GM23338 (cell line): ENCODE measurements at regions not wholly inside any gene's neighbourhood (a gene's known extent, or its start where the extent isn't known, plus 50 kb on each side); places are given as distances from the start of the nearest gene placed in this dataset.

Experiments used
- ATAC-seq: fragments of 200-7000 bp; cut with Tn5 transposase; 3 replicates; pipeline ENCODE4 v1.9.1; 2020
- DNase-seq: peaks from one replicate; pipeline ENCODE4 v3.0.0-alpha.2; 2015; ENCODE audit warnings: low spot score
- H2AFZ ChIP-seq: fragments of 200-600 bp; sonication (generic); 2 replicates; pipeline ENCODE4 v1.8.0; 2016; ENCODE audit warnings: antibody characterized with exemption, mild to moderate bottlenecking, moderate library complexity
- H3F3A ChIP-seq: fragments of 200-600 bp; sonication (generic); replicated peaks from 2 replicates; pipeline ENCODE4 v1.8.0; 2017; ENCODE audit warnings: antibody characterized with exemption, mixed run types, low read depth
- H3K27ac ChIP-seq: fragments of 200-600 bp; sonication (generic); 2 replicates; pipeline ENCODE4 v1.6.1; 2016; ENCODE audit warnings: low read depth
- H3K27me3 ChIP-seq: fragments of 200-600 bp; sonication (generic); 2 replicates; pipeline ENCODE4 v1.8.0; 2016; ENCODE audit warnings: mild to moderate bottlenecking, mixed run types, moderate library complexity; ENCODE audit not compliant: insufficient read depth
- H3K36me3 ChIP-seq: fragments of 200-600 bp; sonication (generic); 2 replicates; pipeline ENCODE4 v1.8.0; 2016; ENCODE audit warnings: mild to moderate bottlenecking; ENCODE audit not compliant: insufficient read depth
- H3K4me1 ChIP-seq: fragments of 200-600 bp; sonication (generic); 2 replicates; pipeline ENCODE4 v1.8.0; 2016; ENCODE audit warnings: mild to moderate bottlenecking, moderate library complexity; ENCODE audit not compliant: insufficient read depth
- H3K4me2 ChIP-seq: fragments of 200-600 bp; sonication (generic); 2 replicates; pipeline ENCODE4 v1.7.1; 2017; ENCODE audit warnings: mixed run types
- H3K4me3 ChIP-seq: fragments of 200-600 bp; sonication (generic); 2 replicates; pipeline ENCODE4 v1.6.1; 2016; ENCODE audit warnings: mixed run types
- H3K79me2 ChIP-seq: fragments of 200-600 bp; sonication (generic); replicated peaks from 2 replicates; pipeline ENCODE4 v1.8.0; 2017; ENCODE audit warnings: mild to moderate bottlenecking; ENCODE audit not compliant: insufficient read depth
- H3K9me2 ChIP-seq: fragments of 200-600 bp; sonication (generic); 2 replicates; pipeline ENCODE4 v1.8.0; 2017; ENCODE audit not compliant: insufficient read depth
- H4K20me1 ChIP-seq: fragments of 200-600 bp; sonication (generic); replicated peaks from 2 replicates; pipeline ENCODE4 v1.8.0; 2017; ENCODE audit warnings: mild to moderate bottlenecking; ENCODE audit not compliant: insufficient read depth
- H3K27ac Mint-ChIP-seq: 2 replicates; pipeline ENCODE4 v1.8.0; 2020; ENCODE audit warnings: inconsistent platforms, mild to moderate bottlenecking, moderate library complexity, mixed read lengths
- H3K27me3 Mint-ChIP-seq: 3 replicates; pipeline ENCODE4 v1.8.0; 2022; ENCODE audit warnings: low read depth, mild to moderate bottlenecking, moderate library complexity, mixed read lengths, inconsistent platforms; ENCODE audit not compliant: insufficient read depth, poor library complexity
- H3K36me3 Mint-ChIP-seq: 3 replicates; pipeline ENCODE4 v1.8.0; 2021; ENCODE audit warnings: low read depth, mild to moderate bottlenecking, inconsistent platforms, moderate library complexity, mixed read lengths
- H3K4me1 Mint-ChIP-seq: 3 replicates; pipeline ENCODE4 v1.8.0; 2020; ENCODE audit warnings: mild to moderate bottlenecking, inconsistent platforms, mixed read lengths
- H3K4me3 Mint-ChIP-seq: 3 replicates; pipeline ENCODE4 v1.8.0; 2021; ENCODE audit warnings: moderate library complexity, mild to moderate bottlenecking, inconsistent platforms, mixed read lengths
- H3K9me3 Mint-ChIP-seq: 3 replicates; pipeline ENCODE4 v1.8.0; 2020; ENCODE audit warnings: moderate library complexity, mild to moderate bottlenecking, inconsistent platforms, mixed read lengths
- EZH2 ChIP-seq: fragments of 200-600 bp; sonication (generic); IDR thresholded peaks from one replicate; pipeline ENCODE4 v1.8.0; 2017; ENCODE audit warnings: antibody characterized with exemption, mild to moderate bottlenecking, low read depth; ENCODE audit not compliant: unreplicated experiment
- JUNB ChIP-seq: IDR thresholded peaks from one replicate; pipeline ENCODE4 v1.6.1; 2016; ENCODE audit warnings: antibody characterized with exemption; ENCODE audit not compliant: unreplicated experiment
- NANOG ChIP-seq: IDR thresholded peaks from 2 replicates; pipeline ENCODE4 v1.6.1; 2016; ENCODE audit warnings: antibody characterized with exemption, borderline replicate concordance
- POLR2AphosphoS5 ChIP-seq: IDR thresholded peaks from 2 replicates; pipeline ENCODE4 v1.6.1; 2016; ENCODE audit warnings: antibody characterized with exemption, low read depth
- STAT1 ChIP-seq: IDR thresholded peaks from one replicate; pipeline ENCODE4 v1.6.1; 2016; ENCODE audit warnings: antibody characterized with exemption; ENCODE audit not compliant: unreplicated experiment
- ZNF114 ChIP-seq: fragments of 250-450 bp; sonication (Bioruptor Pico); IDR thresholded peaks from 2 replicates; pipeline ENCODE4 v1.5.0; 2020; ENCODE audit warnings: mild to moderate bottlenecking, moderate library complexity
- ZNF331 ChIP-seq: fragments of 250-450 bp; sonication (Bioruptor Pico); IDR thresholded peaks from 2 replicates; pipeline ENCODE4 v1.5.0; 2020; ENCODE audit warnings: low read depth, mild to moderate bottlenecking, moderate library complexity
- TF ChIP-seq, protein P1 (sequence below): fragments of 250-450 bp; sonication (Bioruptor Pico); IDR thresholded peaks from 2 replicates; pipeline ENCODE4 v1.5.0; 2020; ENCODE audit warnings: mild to moderate bottlenecking, moderate library complexity

GRCh38 chr1:184247671-184248070, 139.2 kb upstream of the C1orf21 start (continued):
- TF ChIP-seq, protein P1, sequence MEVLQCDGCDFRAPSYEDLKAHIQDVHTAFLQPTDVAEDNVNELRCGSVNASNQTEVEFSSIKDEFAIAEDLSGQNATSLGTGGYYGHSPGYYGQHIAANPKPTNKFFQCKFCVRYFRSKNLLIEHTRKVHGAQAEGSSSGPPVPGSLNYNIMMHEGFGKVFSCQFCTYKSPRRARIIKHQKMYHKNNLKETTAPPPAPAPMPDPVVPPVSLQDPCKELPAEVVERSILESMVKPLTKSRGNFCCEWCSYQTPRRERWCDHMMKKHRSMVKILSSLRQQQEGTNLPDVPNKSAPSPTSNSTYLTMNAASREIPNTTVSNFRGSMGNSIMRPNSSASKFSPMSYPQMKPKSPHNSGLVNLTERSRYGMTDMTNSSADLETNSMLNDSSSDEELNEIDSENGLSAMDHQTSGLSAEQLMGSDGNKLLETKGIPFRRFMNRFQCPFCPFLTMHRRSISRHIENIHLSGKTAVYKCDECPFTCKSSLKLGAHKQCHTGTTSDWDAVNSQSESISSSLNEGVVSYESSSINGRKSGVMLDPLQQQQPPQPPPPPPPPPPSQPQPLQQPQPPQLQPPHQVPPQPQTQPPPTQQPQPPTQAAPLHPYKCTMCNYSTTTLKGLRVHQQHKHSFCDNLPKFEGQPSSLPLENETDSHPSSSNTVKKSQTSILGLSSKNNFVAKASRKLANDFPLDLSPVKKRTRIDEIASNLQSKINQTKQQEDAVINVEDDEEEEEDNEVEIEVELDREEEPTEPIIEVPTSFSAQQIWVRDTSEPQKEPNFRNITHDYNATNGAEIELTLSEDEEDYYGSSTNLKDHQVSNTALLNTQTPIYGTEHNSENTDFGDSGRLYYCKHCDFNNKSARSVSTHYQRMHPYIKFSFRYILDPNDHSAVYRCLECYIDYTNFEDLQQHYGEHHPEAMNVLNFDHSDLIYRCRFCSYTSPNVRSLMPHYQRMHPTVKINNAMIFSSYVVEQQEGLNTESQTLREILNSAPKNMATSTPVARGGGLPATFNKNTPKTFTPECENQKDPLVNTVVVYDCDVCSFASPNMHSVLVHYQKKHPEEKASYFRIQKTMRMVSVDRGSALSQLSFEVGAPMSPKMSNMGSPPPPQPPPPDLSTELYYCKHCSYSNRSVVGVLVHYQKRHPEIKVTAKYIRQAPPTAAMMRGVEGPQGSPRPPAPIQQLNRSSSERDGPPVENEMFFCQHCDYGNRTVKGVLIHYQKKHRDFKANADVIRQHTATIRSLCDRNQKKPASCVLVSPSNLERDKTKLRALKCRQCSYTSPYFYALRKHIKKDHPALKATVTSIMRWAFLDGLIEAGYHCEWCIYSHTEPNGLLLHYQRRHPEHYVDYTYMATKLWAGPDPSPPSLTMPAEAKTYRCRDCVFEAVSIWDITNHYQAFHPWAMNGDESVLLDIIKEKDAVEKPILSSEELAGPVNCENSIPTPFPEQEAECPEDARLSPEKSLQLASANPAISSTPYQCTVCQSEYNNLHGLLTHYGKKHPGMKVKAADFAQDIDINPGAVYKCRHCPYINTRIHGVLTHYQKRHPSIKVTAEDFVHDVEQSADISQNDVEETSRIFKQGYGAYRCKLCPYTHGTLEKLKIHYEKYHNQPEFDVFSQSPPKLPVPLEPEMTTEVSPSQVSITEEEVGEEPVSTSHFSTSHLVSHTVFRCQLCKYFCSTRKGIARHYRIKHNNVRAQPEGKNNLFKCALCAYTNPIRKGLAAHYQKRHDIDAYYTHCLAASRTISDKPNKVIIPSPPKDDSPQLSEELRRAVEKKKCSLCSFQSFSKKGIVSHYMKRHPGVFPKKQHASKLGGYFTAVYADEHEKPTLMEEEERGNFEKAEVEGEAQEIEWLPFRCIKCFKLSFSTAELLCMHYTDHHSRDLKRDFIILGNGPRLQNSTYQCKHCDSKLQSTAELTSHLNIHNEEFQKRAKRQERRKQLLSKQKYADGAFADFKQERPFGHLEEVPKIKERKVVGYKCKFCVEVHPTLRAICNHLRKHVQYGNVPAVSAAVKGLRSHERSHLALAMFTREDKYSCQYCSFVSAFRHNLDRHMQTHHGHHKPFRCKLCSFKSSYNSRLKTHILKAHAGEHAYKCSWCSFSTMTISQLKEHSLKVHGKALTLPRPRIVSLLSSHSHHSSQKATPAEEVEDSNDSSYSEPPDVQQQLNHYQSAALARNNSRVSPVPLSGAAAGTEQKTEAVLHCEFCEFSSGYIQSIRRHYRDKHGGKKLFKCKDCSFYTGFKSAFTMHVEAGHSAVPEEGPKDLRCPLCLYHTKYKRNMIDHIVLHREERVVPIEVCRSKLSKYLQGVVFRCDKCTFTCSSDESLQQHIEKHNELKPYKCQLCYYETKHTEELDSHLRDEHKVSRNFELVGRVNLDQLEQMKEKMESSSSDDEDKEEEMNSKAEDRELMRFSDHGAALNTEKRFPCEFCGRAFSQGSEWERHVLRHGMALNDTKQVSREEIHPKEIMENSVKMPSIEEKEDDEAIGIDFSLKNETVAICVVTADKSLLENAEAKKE (CRISPR knock-in tag): no peak
- TF ChIP-seq ZNF331 (CRISPR knock-in tag) (no peak), POLR2AphosphoS5 (no peak), ZNF114 (CRISPR knock-in tag) (no peak), JUNB (no peak), EZH2 (no peak)

GRCh38 chr1:184253921-184254320, 132.9 kb upstream of the C1orf21 start:
- Histone ChIP-seq H3K27me3 (no peaks in the 10 kb centered on the region), H3K27ac (no peak overlapping the region), H3K4me1 (no peaks in the 10 kb centered on the region), H3K36me3 (no peaks in the 10 kb centered on the region), H3K4me2 (no peak overlapping the region), H4K20me1 (no peaks in the 10 kb centered on the region), H3K79me2 (no peaks in the 10 kb centered on the region), H2AFZ (no peak overlapping the region), H3K4me3 (no peak overlapping the region), H3K9me2 (no peaks in the 10 kb centered on the region; the same call in 1 of the 2 replicates), H3F3A (no peaks in the 10 kb centered on the region)
- H3K27ac Mint-ChIP-seq: no peak overlapping the region
- ATAC-seq: no peak
- DNase-seq: no peak
- H3K36me3 Mint-ChIP-seq: no peaks in the 10 kb centered on the region
- H3K4me3 Mint-ChIP-seq: no peak overlapping the region
- TF ChIP-seq, protein P1 (CRISPR knock-in tag): no peak
- TF ChIP-seq NANOG: no peak
- no peak for TF ChIP-seq EZH2
- TF ChIP-seq STAT1: no peak
- no peak for TF ChIP-seq ZNF114 (CRISPR knock-in tag)
- H3K9me3 Mint-ChIP-seq: no peaks in the 10 kb centered on the region
- peaks cover 7% of the 10 kb centered on the region; the same call in 2 of the 3 replicates for H3K4me1 Mint-ChIP-seq
- peaks cover 3% of the 10 kb centered on the region for H3K27me3 Mint-ChIP-seq
